ENCODE measurements at regions not wholly inside any gene's neighbourhood (a gene's known extent, or its start where the extent isn't known, plus 50 kb on each side); places are given as distances from the start of the nearest gene placed in this dataset.

GRCh38 chr7:67653856-67654454 is 657.3 kb downstream of the TYW1 start:
- no peaks in the 10 kb centered on the region for H3K4me1 ChIP-seq
- H3K27me3 ChIP-seq: no peaks in the 10 kb centered on the region
- H3K9ac ChIP-seq (ENCODE audit: low read depth in 2 of 2, low read length in 2 of 2): no peak overlapping the region
- no peaks in the 10 kb centered on the region for H3K36me3 ChIP-seq
- TF ChIP-seq CTCF (IDR thresholded peaks at IDR 0.05): no peak
- H3K27ac ChIP-seq: no peak overlapping the region
- intact Hi-C loops (cut with DNase I): no loop called here
- H3K9me3 ChIP-seq: no peaks in the 10 kb centered on the region
- no peak for DNase-seq
- H3K4me3 ChIP-seq: no peak overlapping the region

- intact Hi-C loops (cut with DNase I): no loop called here
- H3K27ac ChIP-seq: no peak overlapping the region
- H3K4me3 ChIP-seq: no peak overlapping the region
- DNase-seq: no peak
- H3K36me3 ChIP-seq: no peaks in the 10 kb centered on the region
- H3K9me3 ChIP-seq: no peaks in the 10 kb centered on the region
- TF ChIP-seq CTCF (IDR thresholded peaks at IDR 0.05): no peak
- H3K4me1 ChIP-seq: no peaks in the 10 kb centered on the region
- H3K27me3 ChIP-seq: no peaks in the 10 kb centered on the region
- H3K9ac ChIP-seq (ENCODE audit: low read depth in 2 of 2, low read length in 2 of 2): no peak overlapping the region
Measured at GRCh38 chr7:67654642-67655041, 658.0 kb downstream of the TYW1 start.

GRCh38 chr7:67655168-67655567 is 658.5 kb downstream of the TYW1 start:
- no peak for TF ChIP-seq CTCF (IDR thresholded peaks at IDR 0.05)
- Histone ChIP-seq H3K36me3 (no peaks in the 10 kb centered on the region), H3K27ac (no peak overlapping the region), H3K9ac (ENCODE audit: low read depth in 2 of 2, low read length in 2 of 2) (no peak overlapping the region), H3K4me1 (no peaks in the 10 kb centered on the region), H3K4me3 (no peak overlapping the region), H3K27me3 (no peaks in the 10 kb centered on the region), H3K9me3 (no peaks in the 10 kb centered on the region)
- DNase-seq: no peak
- intact Hi-C loops (cut with DNase I): no loop called here

GRCh38 chr7:67659091-67659490 is 662.5 kb downstream of the TYW1 start:
- intact Hi-C loops (cut with DNase I): no loop called here
- no peak overlapping the region for H3K9ac ChIP-seq (ENCODE audit: low read depth in 2 of 2, low read length in 2 of 2)
- H3K4me3 ChIP-seq: no peak overlapping the region
- H3K27me3 ChIP-seq: no peaks in the 10 kb centered on the region
- no peak for DNase-seq
- TF ChIP-seq CTCF (IDR thresholded peaks at IDR 0.05): no peak
- H3K36me3 ChIP-seq: no peaks in the 10 kb centered on the region
- no peak overlapping the region for H3K27ac ChIP-seq
- no peaks in the 10 kb centered on the region for H3K4me1 ChIP-seq
- no peaks in the 10 kb centered on the region for H3K9me3 ChIP-seq

- H3K9ac ChIP-seq (ENCODE audit: low read depth in 2 of 2, low read length in 2 of 2): no peak overlapping the region
- intact Hi-C loops (cut with DNase I): no loop called here
- H3K36me3 ChIP-seq: no peaks in the 10 kb centered on the region
- TF ChIP-seq CTCF (IDR thresholded peaks at IDR 0.05): no peak
- H3K9me3 ChIP-seq: no peaks in the 10 kb centered on the region
- H3K27me3 ChIP-seq: no peaks in the 10 kb centered on the region
- no peaks in the 10 kb centered on the region for H3K4me1 ChIP-seq
- no peak overlapping the region for H3K4me3 ChIP-seq
- DNase-seq: no peak
- H3K27ac ChIP-seq: no peak overlapping the region
Measured at GRCh38 chr7:67662804-67663203, 666.2 kb downstream of the TYW1 start.

Measured in colonic mucosa (tissue), 4 donors.